Hepatocyte (in vitro differentiated cells): ENCODE measurements at regions not wholly inside any gene's neighbourhood (a gene's known extent, or its start where the extent isn't known, plus 50 kb on each side); places are given as distances from the start of the nearest gene placed in this dataset.

Experiments used
- DNase-seq: peaks from one replicate; pipeline ENCODE4 v3.0.0-alpha.2; 2016; ENCODE audit warnings: low spot score
- H2AFZ ChIP-seq: fragments of 200-600 bp; sonication (generic); 2 replicates; pipeline ENCODE4 v1.6.0; 2016; ENCODE audit warnings: antibody characterized with exemption, mild to moderate bottlenecking
- H3K27ac ChIP-seq: fragments of 200-600 bp; sonication (generic); 2 replicates; pipeline ENCODE4 v1.5.1; 2016; ENCODE audit warnings: mild to moderate bottlenecking
- H3K27me3 ChIP-seq: fragments of 200-600 bp; sonication (generic); 2 replicates; pipeline ENCODE4 v1.6.1; 2016
- H3K36me3 ChIP-seq: fragments of 200-600 bp; sonication (generic); replicated peaks from 2 replicates; pipeline ENCODE4 v1.5.1; 2016; ENCODE audit warnings: low read depth; ENCODE audit not compliant: insufficient read depth
- H3K4me1 ChIP-seq: fragments of 200-600 bp; sonication (generic); 2 replicates; pipeline ENCODE4 v1.5.1; 2016; ENCODE audit warnings: mild to moderate bottlenecking, moderate library complexity; ENCODE audit not compliant: insufficient read depth
- H3K4me2 ChIP-seq: fragments of 200-600 bp; sonication (generic); 2 replicates; pipeline ENCODE4 v1.6.0; 2016
- H3K4me3 ChIP-seq: fragments of 200-600 bp; sonication (generic); 2 replicates; pipeline ENCODE4 v1.5.1; 2016; ENCODE audit warnings: mild to moderate bottlenecking
- H3K79me2 ChIP-seq: fragments of 200-600 bp; sonication (generic); 2 replicates; pipeline ENCODE4 v1.6.0; 2017; ENCODE audit warnings: mild to moderate bottlenecking
- H3K9me2 ChIP-seq: fragments of 200-600 bp; sonication (generic); replicated peaks from 2 replicates; pipeline ENCODE4 v1.6.0; 2017; ENCODE audit warnings: mild to moderate bottlenecking; ENCODE audit not compliant: insufficient read depth
- H3K9me3 ChIP-seq: fragments of 200-600 bp; sonication (generic); 2 replicates; pipeline ENCODE4 v1.5.1; 2016; ENCODE audit warnings: low read depth, mild to moderate bottlenecking
- H4K20me1 ChIP-seq: fragments of 200-600 bp; sonication (generic); 2 replicates; pipeline ENCODE4 v1.6.0; 2016; ENCODE audit warnings: mild to moderate bottlenecking; ENCODE audit not compliant: insufficient read depth, poor library complexity, severe bottlenecking
- CTCF ChIP-seq: fragments of 200-600 bp; sonication (generic); IDR thresholded peaks from 2 replicates; pipeline ENCODE4 v1.5.1; 2016; ENCODE audit warnings: antibody characterized with exemption, mild to moderate bottlenecking; ENCODE audit not compliant: poor library complexity
- EZH2 ChIP-seq: fragments of 200-600 bp; sonication (generic); IDR thresholded peaks from 2 replicates; pipeline ENCODE4 v1.6.1; 2016; ENCODE audit warnings: antibody characterized with exemption, mild to moderate bottlenecking, borderline replicate concordance
- EZH2phosphoT487 ChIP-seq: fragments of 200-600 bp; sonication (generic); IDR thresholded peaks from one replicate; pipeline ENCODE4 v1.6.1; 2018; ENCODE audit warnings: antibody characterized with exemption, mild to moderate bottlenecking, low read depth, moderate library complexity; ENCODE audit not compliant: unreplicated experiment, severe bottlenecking
- WGBS: methylation state at CpG from one replicate; pipeline ENCODE4 v1.1.6; 2016; ENCODE audit warnings: low lambda C conversion rate; ENCODE audit errors: missing lambda C conversion rate; 5-methylcytosine and 5-hydroxymethylcytosine counted together

GRCh38 chr9:14451949-14452348, 138.0 kb upstream of the NFIB start:
- Histone ChIP-seq H3K4me2 (no peak overlapping the region), H3K9me2 (no peaks in the 10 kb centered on the region), H3K9me3 (no peaks in the 10 kb centered on the region), H3K4me3 (no peak overlapping the region), H3K79me2 (no peaks in the 10 kb centered on the region), H4K20me1 (no peaks in the 10 kb centered on the region), H3K27me3 (peaks cover 5% of the 10 kb centered on the region), H3K36me3 (no peaks in the 10 kb centered on the region), H3K27ac (no peak overlapping the region), H2AFZ (no peak overlapping the region), H3K4me1 (no peaks in the 10 kb centered on the region)
- 59% methylated on average over 4 of the region's 4 CpGs for WGBS
- TF ChIP-seq EZH2phosphoT487 (no peak), EZH2 (no peak), CTCF (no peak)
- no peak for DNase-seq

- no peaks in the 10 kb centered on the region for H3K27me3 ChIP-seq
- no peak overlapping the region for H3K4me3 ChIP-seq
- H3K4me2 ChIP-seq: no peak overlapping the region
- DNase-seq: no peak
- no peaks in the 10 kb centered on the region for H3K4me1 ChIP-seq
- no peak overlapping the region for H3K27ac ChIP-seq
- H4K20me1 ChIP-seq: no peaks in the 10 kb centered on the region
- H3K9me3 ChIP-seq: no peaks in the 10 kb centered on the region
- H2AFZ ChIP-seq: no peak overlapping the region
- no peaks in the 10 kb centered on the region for H3K79me2 ChIP-seq
- TF ChIP-seq EZH2 (no peak), CTCF (no peak), EZH2phosphoT487 (no peak)
- no peaks in the 10 kb centered on the region for H3K36me3 ChIP-seq
- no peaks in the 10 kb centered on the region for H3K9me2 ChIP-seq
- WGBS: 73% methylated on average over 3 of the region's 3 CpGs
These were observed 133.2 kb upstream of the NFIB start for GRCh38 chr9:14447103-14447502.

- TF ChIP-seq EZH2phosphoT487 (no peak), EZH2 (no peak), CTCF (no peak)
- Histone ChIP-seq H3K79me2 (no peaks in the 10 kb centered on the region), H3K27ac (no peak overlapping the region), H3K27me3 (no peaks in the 10 kb centered on the region), H3K4me2 (no peak overlapping the region), H3K4me3 (no peak overlapping the region), H3K9me3 (no peaks in the 10 kb centered on the region), H3K4me1 (no peaks in the 10 kb centered on the region), H3K9me2 (no peaks in the 10 kb centered on the region), H2AFZ (no peak overlapping the region), H3K36me3 (no peaks in the 10 kb centered on the region), H4K20me1 (no peaks in the 10 kb centered on the region)
- WGBS: 95% methylated on average over 3 of the region's 3 CpGs
- DNase-seq: no peak
These were observed 132.0 kb upstream of the NFIB start for GRCh38 chr9:14445946-14446345.

GRCh38 chr9:14442956-14443355, 129.0 kb upstream of the NFIB start:
- H3K27me3 ChIP-seq: no peaks in the 10 kb centered on the region
- H4K20me1 ChIP-seq: no peaks in the 10 kb centered on the region
- no peaks in the 10 kb centered on the region for H3K79me2 ChIP-seq
- no peaks in the 10 kb centered on the region for H3K9me3 ChIP-seq
- no peaks in the 10 kb centered on the region for H3K4me1 ChIP-seq
- no peak overlapping the region for H3K4me2 ChIP-seq
- H3K36me3 ChIP-seq: no peaks in the 10 kb centered on the region
- no peak overlapping the region for H2AFZ ChIP-seq
- H3K27ac ChIP-seq: no peak overlapping the region
- DNase-seq: no peak
- 98% methylated on average over 4 of the region's 6 CpGs for WGBS
- no peak overlapping the region for H3K4me3 ChIP-seq
- TF ChIP-seq EZH2phosphoT487 (no peak), EZH2 (no peak), CTCF (no peak)
- no peaks in the 10 kb centered on the region for H3K9me2 ChIP-seq
